HG03457 (cell line): ENCODE measurements at regions not wholly inside any gene's neighbourhood (a gene's known extent, or its start where the extent isn't known, plus 50 kb on each side); places are given as distances from the start of the nearest gene placed in this dataset.
A peak's percentile ranks its signal among the peaks of the same experiment; 100 is the strongest.
"Not testable (repeated sequence)": the region's sequence is repeated elsewhere in the genome, so short reads cannot be mapped to it uniquely, and the experiment has no call there.

Experiments used
- ATAC-seq: cut with Tn5 transposase; IDR thresholded peaks from one replicate; pipeline ENCODE4 v1.9.1; 2021; ENCODE audit warnings: moderate number of reproducible peaks; ENCODE audit not compliant: unreplicated experiment

GRCh38 chr12:42030588-42030987 is 114.1 kb downstream of the GXYLT1 start:
- no peak for ATAC-seq

- no peak for ATAC-seq
Observed at GRCh38 chr12:42027546-42027945, 117.1 kb downstream of the GXYLT1 start.

- ATAC-seq: no peak
Observed at GRCh38 chr12:42024495-42024830, 120.2 kb downstream of the GXYLT1 start.

GRCh38 chr12:42023733-42024494 is 120.8 kb downstream of the GXYLT1 start:
- ATAC-seq: peak; percentile 88

GRCh38 chr12:42021937-42022336 is 122.7 kb downstream of the GXYLT1 start:
- not testable (repeated sequence) for ATAC-seq

- ATAC-seq: no peak
Observed at GRCh38 chr12:42021469-42021868, 123.2 kb downstream of the GXYLT1 start.

GRCh38 chr12:42020226-42020625 is 124.4 kb downstream of the GXYLT1 start:
- no peak for ATAC-seq

GRCh38 chr12:42019746-42020145 is 124.9 kb downstream of the GXYLT1 start:
- no peak for ATAC-seq

- no peak for ATAC-seq
Observed at GRCh38 chr12:42017051-42017450, 127.6 kb downstream of the GXYLT1 start.

- no peak for ATAC-seq
Observed at GRCh38 chr12:42015051-42015461, 129.6 kb downstream of the GXYLT1 start.

- ATAC-seq: not testable (repeated sequence)
Observed at GRCh38 chr12:42012501-42012900, 132.2 kb downstream of the GXYLT1 start.

- ATAC-seq: no peak
Observed at GRCh38 chr12:42010715-42011114, 134.0 kb downstream of the GXYLT1 start.

- no peak for ATAC-seq
Observed at GRCh38 chr12:42010257-42010656, 134.4 kb downstream of the GXYLT1 start.

- no peak for ATAC-seq
Observed at GRCh38 chr12:42008996-42009395, 135.7 kb downstream of the GXYLT1 start.

GRCh38 chr12:42003031-42003430 is 141.6 kb downstream of the GXYLT1 start:
- no peak for ATAC-seq

- ATAC-seq: no peak
Observed at GRCh38 chr12:42002563-42002962, 142.1 kb downstream of the GXYLT1 start.

- ATAC-seq: no peak
Observed at GRCh38 chr12:41998436-41998835, 146.2 kb downstream of the GXYLT1 start.

GRCh38 chr12:41993283-41993682 is 151.4 kb downstream of the GXYLT1 start:
- no peak for ATAC-seq

- ATAC-seq: no peak
Observed at GRCh38 chr12:41992692-41993215, 151.9 kb downstream of the GXYLT1 start.

GRCh38 chr12:41992022-41992421 is 152.7 kb downstream of the GXYLT1 start:
- ATAC-seq: no peak

GRCh38 chr12:41988715-41989114 is 156.0 kb downstream of the GXYLT1 start:
- no peak for ATAC-seq

- not testable (repeated sequence) for ATAC-seq
Observed at GRCh38 chr12:41986513-41986912, 158.2 kb downstream of the GXYLT1 start.

GRCh38 chr12:41983856-41984255 is 160.8 kb downstream of the GXYLT1 start:
- no peak for ATAC-seq
